Stimulated activated CD4-positive, alpha-beta T cell treated with anti-CD3 and anti-CD28 coated beads, TNF-alpha, amount 100 ng/mL, for 48 hours (primary cell): ENCODE measurements at regions not wholly inside any gene's neighbourhood (a gene's known extent, or its start where the extent isn't known, plus 50 kb on each side); places are given as distances from the start of the nearest gene placed in this dataset.

Source experiments
- DNase-seq, 3 donors: peaks; one replicate each; pipeline ENCODE4 v3.0.0-alpha.2; 2020; ENCODE audit warnings: low read depth in 3 of 3

DNA sequence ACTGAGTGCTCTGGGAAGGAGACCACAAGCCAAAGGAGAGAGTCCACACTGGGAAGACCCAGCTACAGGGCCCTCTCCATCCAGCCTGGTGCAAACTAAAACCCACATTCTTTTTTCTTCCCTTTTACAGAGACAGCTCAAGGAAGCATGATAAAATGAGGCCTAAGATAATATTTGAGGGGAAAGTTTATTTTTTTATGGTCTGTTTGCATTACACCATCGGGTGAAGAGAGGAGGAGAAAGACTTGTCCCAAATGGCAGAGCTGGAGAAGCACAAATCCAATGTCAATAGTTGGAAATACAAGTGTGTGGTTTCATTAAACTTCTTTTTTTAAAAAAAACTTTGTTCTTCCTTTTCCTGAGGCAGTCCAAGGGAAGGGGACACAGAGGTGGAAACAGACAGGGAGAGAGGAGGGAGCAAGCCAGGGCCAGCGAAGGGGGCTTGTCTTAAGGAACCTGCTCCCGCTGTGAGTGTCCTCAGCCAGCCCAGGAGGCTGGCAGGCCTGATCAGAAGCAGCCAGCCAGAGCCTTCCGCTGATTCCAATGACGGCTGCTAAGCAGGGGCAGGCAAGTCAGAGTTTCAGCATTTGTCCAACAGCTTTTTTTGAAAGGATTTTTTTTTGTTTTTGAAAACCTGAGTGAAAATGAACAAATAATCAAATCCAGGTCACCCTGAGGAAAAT lies 203.8 kb upstream of the SIX2 start:
- no peak for DNase-seq

GRCh38 chr2:45211636-45212035 lies 202.4 kb upstream of the SIX2 start:
- DNase-seq = no peak

DNA sequence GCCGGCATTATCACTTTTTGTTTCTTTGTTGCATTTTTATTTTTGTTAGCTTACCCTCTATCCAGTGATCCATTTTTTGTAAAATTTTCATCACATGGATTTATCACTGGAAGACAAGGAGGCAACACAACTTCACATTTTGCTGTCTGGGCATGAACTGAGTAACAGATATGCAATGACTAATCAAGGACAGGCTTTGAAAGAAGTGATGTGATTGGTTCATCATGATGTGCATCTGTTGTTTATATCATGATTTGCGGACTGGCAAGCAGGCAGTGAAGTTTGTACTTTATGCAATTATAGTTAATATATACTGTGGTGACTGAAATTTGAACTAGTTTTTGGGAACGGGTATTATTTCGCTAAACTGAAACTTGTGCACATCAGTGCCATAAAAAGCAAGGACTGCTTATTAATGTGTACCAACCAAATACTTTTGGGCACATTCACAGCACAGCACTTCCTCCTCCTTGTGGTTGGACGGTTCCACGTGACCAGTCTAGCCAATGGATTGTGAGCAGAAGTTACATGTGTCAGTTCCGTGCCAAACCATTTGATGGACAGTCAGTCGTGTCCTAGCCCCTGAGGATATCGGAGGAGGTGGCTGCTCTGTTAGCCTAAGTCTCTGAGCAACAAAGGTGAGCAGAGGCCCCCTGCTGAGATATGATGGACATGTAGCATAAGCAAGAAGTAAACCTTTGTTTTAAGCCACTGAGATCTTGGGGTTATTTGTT lies 201.4 kb upstream of the SIX2 start:
- no peak for DNase-seq

GRCh38 chr2:45209875-45210274 lies 200.6 kb upstream of the SIX2 start:
- no peak for DNase-seq

DNA sequence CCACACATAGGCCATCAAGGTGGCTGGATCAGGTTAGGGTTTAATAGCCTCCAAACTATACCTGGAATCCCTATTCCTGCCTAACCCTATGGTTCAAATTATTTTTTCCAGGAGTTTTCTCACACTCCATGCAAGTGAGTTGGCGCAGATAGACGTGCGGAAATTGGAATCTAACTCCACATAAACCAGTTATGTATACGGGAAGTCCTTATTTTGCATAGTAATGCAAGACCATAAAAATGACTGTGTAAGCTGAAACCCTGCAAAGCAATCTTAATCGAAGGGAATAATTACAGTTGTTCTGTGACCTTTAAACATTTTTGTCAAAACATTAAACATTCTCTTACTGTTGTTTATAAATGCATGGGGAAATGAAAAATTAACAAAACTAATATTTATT lies 200.1 kb upstream of the SIX2 start:
- DNase-seq = no peak

DNA sequence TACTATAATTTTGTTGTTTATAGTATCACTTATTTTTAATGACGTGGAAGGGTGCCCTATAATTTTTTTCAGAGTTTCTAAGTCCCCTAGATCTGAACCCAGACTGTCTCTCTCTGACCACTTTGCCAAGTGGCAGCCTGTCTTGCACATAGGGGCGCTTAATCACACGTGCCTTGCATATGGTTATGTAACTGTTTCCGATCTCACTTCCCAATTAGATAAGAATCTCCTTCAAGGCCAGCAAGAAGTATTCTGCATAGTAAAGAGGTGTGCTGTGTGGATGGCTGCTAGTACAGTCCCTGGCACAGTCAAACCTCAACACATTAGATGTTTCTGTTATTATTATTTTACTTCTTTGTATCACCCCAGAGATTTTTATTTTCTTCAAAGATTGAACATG lies 197.8 kb upstream of the SIX2 start:
- DNase-seq = no peak

- DNase-seq = no peak
These were observed 196.7 kb upstream of the SIX2 start for GRCh38 chr2:45205985-45206384.

DNA sequence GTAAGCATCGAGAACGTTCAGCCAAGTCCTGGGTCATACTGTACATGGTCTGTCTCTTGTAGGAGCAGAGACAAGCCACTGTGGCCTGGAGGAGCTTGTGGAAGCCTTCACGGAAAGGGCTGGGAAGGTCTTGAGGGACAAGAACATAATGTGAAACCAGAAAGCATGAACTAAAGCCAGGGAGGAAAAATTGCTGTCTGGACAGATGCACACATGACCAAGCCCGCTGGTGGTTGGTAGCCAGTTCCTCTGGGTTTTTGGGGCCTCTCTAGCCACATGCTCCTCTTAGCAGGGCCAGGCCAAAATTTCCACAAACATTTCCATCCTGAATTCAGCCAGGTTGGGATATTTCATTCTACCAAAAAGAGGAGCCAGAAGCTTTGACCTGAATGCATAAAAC lies 196.2 kb upstream of the SIX2 start:
- no peak for DNase-seq

DNA sequence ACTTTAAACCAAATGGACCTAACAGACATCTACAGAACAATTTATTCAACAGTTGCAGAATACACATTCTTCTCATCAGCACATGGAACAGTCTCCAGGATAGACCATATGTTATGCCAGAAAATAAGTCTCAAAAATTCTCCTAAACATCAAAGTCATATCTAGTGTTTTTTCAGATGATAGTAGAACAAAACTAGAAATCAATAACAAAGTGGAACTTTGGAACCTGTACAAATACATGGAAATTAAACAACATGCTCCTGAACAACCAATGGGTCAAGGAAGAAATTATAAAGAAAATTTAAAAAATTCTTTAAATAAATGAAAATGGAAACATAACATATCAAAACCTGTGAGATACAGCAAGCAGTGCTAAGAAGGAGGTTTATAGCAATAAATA lies 194.1 kb upstream of the SIX2 start:
- DNase-seq = no peak

GRCh38 chr2:45199973-45200372 lies 190.7 kb upstream of the SIX2 start:
- no peak for DNase-seq

DNA sequence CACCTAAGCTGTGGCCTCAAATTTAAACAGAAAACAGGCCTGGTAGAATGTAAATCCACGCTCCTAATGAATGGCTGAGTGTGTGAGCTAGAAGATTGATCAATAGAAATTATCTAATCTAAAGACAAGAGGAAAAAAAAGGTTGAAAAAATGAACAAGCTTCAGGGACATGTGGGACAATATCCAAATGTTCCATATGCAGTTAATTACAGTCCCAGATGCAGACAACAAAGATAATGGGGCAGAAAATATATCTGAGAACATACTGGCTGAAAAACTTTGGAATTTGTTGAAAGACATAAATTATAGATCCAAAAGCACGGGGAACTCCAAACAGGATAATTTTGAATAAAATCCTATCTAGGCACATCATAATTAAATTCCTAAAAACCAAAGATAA lies 186.7 kb upstream of the SIX2 start:
- no peak for DNase-seq

DNA sequence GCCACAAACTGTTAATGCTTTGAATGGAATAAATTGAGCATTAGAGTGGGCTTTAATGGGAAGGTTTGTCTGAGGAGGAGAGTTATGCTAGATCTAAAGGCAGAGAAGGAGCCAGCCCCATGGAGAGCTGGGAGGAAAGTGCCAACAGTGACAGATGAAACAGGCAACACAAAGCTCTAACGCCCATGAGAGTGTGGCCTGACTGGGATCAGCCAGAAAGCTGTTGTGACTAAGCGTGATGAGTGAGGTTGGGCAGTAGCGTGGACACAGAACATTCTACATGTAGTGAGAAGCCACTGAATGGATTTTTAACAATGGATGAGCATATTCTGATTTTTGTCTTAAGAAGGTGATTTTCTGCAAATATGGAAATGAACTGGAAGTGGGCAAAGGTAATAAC lies 185.3 kb upstream of the SIX2 start:
- DNase-seq = no peak

DNA sequence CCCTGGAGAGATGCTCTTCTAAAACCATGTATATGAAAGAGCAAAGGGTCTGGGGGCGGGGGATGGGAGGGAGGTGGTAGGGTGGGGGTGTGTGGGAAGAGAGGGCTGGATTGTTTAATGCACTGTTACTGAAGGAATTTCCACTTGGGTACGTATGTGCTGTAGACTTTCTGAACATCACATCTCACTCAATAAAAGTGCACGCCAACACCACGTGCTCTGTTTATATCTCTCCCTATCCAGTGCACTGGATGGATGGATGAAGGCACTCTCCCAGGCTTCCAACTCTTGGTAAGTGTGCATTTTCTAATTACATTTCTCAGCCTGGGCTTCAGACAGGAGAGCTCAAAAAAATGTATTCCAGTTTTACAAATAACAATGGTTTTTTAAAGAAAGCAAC lies 184.3 kb upstream of the SIX2 start:
- DNase-seq = no peak

DNA sequence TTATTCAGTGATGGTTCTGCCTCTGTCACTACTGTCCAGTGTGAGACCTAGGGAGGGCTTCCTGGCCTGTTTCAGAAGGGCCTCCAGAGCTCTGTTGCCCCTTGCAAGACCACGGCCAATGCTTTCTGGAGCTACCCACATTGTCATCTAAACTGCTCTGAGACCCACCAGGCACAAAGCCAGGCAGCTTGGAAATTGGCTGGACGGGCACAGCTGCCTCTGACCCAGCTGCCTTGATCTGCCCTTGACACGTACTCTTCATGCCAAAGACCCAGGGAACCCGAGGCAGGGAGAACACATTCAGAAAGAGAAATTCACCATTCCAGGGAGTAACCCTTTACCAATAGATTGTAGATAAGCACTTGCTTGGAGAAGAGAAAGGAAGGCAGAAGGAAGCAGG lies 183.7 kb upstream of the SIX2 start:
- no peak for DNase-seq

GRCh38 chr2:45192481-45192880 lies 183.2 kb upstream of the SIX2 start:
- no peak for DNase-seq

GRCh38 chr2:45191976-45192375 lies 182.7 kb upstream of the SIX2 start:
- DNase-seq = no peak

GRCh38 chr2:45191146-45191863 lies 182.1 kb upstream of the SIX2 start:
- DNase-seq = no peak

DNA sequence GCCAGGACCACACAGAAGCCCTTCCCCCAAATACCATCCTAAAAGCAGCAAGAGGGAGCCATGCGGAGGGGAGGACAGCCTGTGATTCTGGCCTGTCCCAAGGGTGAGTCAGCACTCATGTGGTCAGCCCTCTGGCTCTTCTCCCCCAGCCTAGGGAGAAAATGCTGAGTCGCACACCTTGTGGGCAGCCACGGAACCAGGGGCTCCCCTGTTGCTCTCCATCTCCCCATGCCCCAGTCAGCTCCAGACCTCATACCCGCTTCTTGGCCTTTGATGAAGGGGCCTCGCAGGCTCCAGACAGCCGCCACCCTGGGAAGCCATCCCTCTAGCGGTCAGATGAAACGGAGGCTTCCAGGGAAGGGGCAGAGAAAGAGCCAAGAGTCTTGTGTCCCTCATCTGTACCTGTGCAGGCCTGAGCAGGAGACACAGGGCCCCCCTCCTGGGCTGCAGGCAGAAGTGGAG lies 181.3 kb upstream of the SIX2 start:
- no peak for DNase-seq

DNA sequence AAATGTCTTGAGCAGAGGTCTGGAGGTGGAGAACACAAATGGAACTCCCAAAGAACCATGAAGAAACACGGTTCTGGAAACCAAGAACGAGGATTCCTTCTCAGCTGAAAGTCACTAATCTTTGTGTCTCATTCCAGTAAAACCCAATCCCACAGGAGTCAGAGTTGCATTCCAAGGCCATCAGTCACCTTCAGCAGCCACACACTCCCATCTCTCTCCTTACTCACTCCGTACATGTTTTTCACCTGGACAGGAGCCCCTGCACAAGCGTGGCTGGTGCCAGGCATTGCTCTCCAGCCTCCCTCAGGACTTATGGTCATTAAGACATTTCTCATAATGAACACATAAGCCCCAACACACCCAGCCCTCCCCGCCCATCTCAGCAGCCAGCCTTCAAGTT lies 175.4 kb upstream of the SIX2 start:
- no peak for DNase-seq

DNA sequence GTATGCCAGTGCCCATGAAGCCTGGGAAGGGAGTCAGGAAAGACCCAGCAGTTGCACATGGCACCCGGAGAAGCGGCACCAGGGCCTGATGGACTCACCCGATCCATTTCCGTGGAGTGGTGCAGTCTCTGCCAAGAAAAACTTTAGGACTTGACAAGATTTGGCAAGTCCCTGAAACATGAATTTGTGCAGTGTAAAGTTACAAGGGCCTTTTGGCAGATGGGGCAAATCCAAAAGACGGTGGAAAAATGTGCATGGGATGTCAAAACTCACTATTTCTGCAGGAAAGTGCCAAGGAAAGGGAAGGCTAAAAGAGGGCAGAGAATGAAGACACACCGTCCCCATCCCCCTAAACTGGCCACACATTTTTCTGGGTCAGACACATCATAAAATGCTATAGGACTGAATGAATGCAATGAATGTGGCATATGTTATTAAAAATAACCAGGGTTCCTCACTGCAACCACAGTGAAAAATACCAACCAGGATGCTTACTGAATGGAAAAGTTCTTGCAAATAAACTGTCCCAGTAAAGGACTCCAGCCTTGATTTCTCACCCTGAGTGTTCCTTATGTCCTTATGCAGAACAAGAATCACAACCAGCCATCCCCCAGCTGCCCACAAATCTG lies 173.5 kb upstream of the SIX2 start:
- no peak for DNase-seq

DNA sequence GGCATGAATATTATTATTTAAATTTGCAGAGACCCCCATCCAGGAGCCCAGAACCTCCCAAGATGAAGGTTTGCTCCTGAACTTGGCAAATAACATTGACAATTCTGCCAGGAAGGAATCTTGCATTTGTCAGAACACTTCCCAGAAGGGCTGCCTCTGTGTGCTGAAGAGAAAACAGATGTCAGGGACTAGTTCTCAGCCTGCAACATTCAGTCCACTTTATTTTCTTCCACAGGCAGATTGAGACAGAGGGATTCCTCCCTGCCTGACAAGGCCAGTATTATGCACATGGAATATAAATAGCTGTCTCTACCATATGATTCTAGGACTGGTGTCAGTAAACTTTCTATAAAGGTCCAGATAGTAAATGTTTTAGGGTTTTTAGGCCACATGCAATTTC lies 171.5 kb upstream of the SIX2 start:
- no peak for DNase-seq

- no peak for DNase-seq
These were observed 170.9 kb upstream of the SIX2 start for GRCh38 chr2:45180033-45180746.
